SJCRH30 (cell line): ENCODE measurements at regions not wholly inside any gene's neighbourhood (a gene's known extent, or its start where the extent isn't known, plus 50 kb on each side); places are given as distances from the start of the nearest gene placed in this dataset.
"Not testable (repeated sequence)": the region's sequence is repeated elsewhere in the genome, so short reads cannot be mapped to it uniquely, and the experiment has no call there.

Experiments
- DNase-seq, 2 experiments: peaks; one replicate each; pipeline ENCODE4 v3.0.0-alpha.2; 2015 to 2020
- H3K27ac ChIP-seq: fragments of 250-450 bp; sonication (Bioruptor Pico); 2 replicates; pipeline ENCODE4 v1.5.1; 2020; ENCODE audit warnings: mild to moderate bottlenecking, moderate library complexity
- H3K27me3 ChIP-seq: fragments of 250-450 bp; sonication (Bioruptor Pico); 2 replicates; pipeline ENCODE4 v1.5.1; 2020; ENCODE audit warnings: mild to moderate bottlenecking, moderate library complexity
- H3K36me3 ChIP-seq: fragments of 250-450 bp; sonication (Bioruptor Pico); 2 replicates; pipeline ENCODE4 v1.5.1; 2020; ENCODE audit warnings: mild to moderate bottlenecking, moderate library complexity
- H3K4me1 ChIP-seq: fragments of 250-450 bp; sonication (Bioruptor Pico); 2 replicates; pipeline ENCODE4 v1.5.1; 2020; ENCODE audit warnings: mild to moderate bottlenecking, moderate library complexity
- H3K4me3 ChIP-seq: fragments of 250-450 bp; sonication (Bioruptor Pico); 2 replicates; pipeline ENCODE4 v1.5.1; 2020; ENCODE audit warnings: mild to moderate bottlenecking, moderate library complexity
- H3K9me3 ChIP-seq: fragments of 250-450 bp; sonication (Bioruptor Pico); replicated peaks from 2 replicates; pipeline ENCODE4 v1.5.1; 2020; ENCODE audit warnings: mild to moderate bottlenecking, moderate library complexity

- peak; percentile 66 to 67 for DNase-seq
These were observed 1176.0 kb upstream of the ALCAM start for GRCh38 chr3:104190681-104191080.

GRCh38 chr3:104198131-104198530 lies 1168.6 kb upstream of the ALCAM start:
- H3K4me1 ChIP-seq: peaks cover 2% of the 10 kb centered on the region; the same call in 1 of the 2 replicates
- no peak overlapping the region for H3K4me3 ChIP-seq
- no peaks in the 10 kb centered on the region; the same call in 1 of the 2 replicates for H3K9me3 ChIP-seq
- peak overlapping the region; percentile 9; the same call in 1 of the 2 replicates for H3K27ac ChIP-seq
- no peaks in the 10 kb centered on the region for H3K27me3 ChIP-seq
- no peaks in the 10 kb centered on the region for H3K36me3 ChIP-seq
- DNase-seq: peak; percentile 20 to 46

More at GRCh38 chr3:104190681-104191080, 1176.0 kb upstream of the ALCAM start:
- H3K27ac ChIP-seq: peak overlapping the region; percentile 35
- no peak overlapping the region for H3K4me3 ChIP-seq
- no peaks in the 10 kb centered on the region for H3K27me3 ChIP-seq
- no peaks in the 10 kb centered on the region for H3K9me3 ChIP-seq
- H3K36me3 ChIP-seq: no peaks in the 10 kb centered on the region
- peaks cover 10% of the 10 kb centered on the region; the same call in 1 of the 2 replicates for H3K4me1 ChIP-seq

DNA sequence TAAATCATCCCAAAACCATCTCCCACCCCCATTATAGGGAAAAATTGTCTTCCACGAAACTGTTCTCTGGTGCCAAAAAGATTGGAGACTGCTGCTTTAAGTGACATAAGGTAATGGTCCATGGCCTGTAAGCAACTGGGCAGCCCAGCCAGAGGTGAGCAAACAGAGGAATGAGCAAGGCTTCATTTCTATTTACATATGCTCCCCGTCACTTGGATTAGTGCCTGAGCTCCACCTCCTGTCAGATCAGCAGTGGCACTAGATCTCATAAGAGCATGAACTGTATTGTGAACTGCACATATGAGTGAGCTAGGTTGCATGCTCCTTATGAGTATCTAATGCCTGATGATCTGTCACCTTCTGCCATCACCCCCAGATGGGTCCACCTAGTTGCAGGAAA lies 1159.8 kb upstream of the ALCAM start:
- Histone ChIP-seq H3K4me1 (no peaks in the 10 kb centered on the region), H3K36me3 (no peaks in the 10 kb centered on the region), H3K27me3 (no peaks in the 10 kb centered on the region), H3K4me3 (no peak overlapping the region), H3K27ac (no peak overlapping the region), H3K9me3 (no peaks in the 10 kb centered on the region)
- DNase-seq: no peak

GRCh38 chr3:104214277-104214676 lies 1152.4 kb upstream of the ALCAM start:
- no peaks in the 10 kb centered on the region for H3K4me1 ChIP-seq
- H3K4me3 ChIP-seq: no peak overlapping the region
- H3K36me3 ChIP-seq: no peaks in the 10 kb centered on the region
- no peaks in the 10 kb centered on the region for H3K27me3 ChIP-seq
- no peak for DNase-seq
- H3K27ac ChIP-seq: no peak overlapping the region
- no peaks in the 10 kb centered on the region for H3K9me3 ChIP-seq

DNA sequence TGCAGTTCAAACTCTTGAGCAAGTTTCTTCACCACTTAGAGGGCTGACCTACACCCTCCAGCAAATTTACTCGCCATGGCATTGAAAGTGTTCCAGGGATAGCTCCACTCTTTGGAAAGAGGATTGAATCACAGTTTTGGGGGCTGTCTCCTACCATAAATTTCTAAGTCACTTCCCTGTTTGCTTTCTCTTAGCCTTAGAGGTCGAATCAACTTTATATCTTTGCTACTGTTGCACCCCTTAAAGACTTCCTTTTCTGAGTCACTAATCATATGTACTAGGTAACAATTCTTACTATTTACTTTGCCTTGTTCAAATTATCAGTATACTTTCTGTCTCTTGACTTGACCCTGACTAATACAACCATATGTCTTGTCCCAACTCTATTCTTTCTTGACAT lies 1151.8 kb upstream of the ALCAM start:
- no peaks in the 10 kb centered on the region for H3K27me3 ChIP-seq
- no peak for DNase-seq
- H3K27ac ChIP-seq: no peak overlapping the region
- no peaks in the 10 kb centered on the region for H3K36me3 ChIP-seq
- no peaks in the 10 kb centered on the region for H3K9me3 ChIP-seq
- no peaks in the 10 kb centered on the region for H3K4me1 ChIP-seq
- H3K4me3 ChIP-seq: no peak overlapping the region

- not testable (repeated sequence) for H3K27me3 ChIP-seq, H3K9me3 ChIP-seq, H3K27ac ChIP-seq, H3K36me3 ChIP-seq, DNase-seq, H3K4me3 ChIP-seq, H3K4me1 ChIP-seq
These were observed 1147.7 kb upstream of the ALCAM start for GRCh38 chr3:104219046-104219445.

DNA sequence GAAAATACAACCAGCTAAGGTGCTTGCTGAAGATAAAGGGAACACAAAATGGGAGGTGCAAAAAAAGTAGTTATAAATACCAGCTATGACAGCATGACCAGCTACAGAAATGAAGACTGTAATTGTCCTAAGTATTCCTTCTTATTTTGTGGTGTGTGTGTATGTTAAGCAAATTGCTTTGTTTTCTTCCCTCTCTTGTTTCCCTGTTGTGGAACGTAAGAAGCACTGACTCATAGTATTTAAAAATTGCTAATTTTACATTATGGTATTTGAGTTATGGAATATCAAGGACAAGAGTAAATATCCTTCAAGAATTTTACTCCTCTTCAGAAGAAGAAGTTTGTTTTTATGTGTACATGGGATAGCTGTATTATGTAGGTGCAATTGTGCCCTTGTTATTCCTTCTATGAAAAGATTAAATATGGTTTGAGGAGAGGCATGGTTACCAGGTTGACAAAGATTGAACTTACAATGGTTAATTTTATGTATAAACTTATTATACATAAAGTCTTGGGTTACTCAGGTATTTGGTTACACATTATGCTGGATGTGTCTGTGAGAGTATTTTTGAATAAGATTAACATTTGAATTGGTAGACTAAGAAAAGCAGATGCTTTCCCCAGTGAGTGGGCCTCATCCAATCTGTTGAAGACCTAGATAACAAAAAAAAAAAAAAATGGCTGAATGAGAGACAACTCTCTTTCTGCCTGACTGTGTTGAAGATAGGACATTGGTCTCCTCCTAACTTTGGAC lies 1132.1 kb upstream of the ALCAM start:
- Histone ChIP-seq H3K4me1 (peaks cover 2% of the 10 kb centered on the region; the same call in 1 of the 2 replicates), H3K4me3 (no peak overlapping the region), H3K9me3 (no peaks in the 10 kb centered on the region), H3K36me3 (no peaks in the 10 kb centered on the region), H3K27me3 (no peaks in the 10 kb centered on the region), H3K27ac (no peak overlapping the region)
- no peak for DNase-seq

GRCh38 chr3:104244680-104245220 lies 1122.0 kb upstream of the ALCAM start:
- Histone ChIP-seq H3K27ac (peak overlapping the region; percentile 83), H3K9me3 (no peaks in the 10 kb centered on the region; the same call in 1 of the 2 replicates)
- peak in 1 of 2 experiments; percentile 12 for DNase-seq

DNA sequence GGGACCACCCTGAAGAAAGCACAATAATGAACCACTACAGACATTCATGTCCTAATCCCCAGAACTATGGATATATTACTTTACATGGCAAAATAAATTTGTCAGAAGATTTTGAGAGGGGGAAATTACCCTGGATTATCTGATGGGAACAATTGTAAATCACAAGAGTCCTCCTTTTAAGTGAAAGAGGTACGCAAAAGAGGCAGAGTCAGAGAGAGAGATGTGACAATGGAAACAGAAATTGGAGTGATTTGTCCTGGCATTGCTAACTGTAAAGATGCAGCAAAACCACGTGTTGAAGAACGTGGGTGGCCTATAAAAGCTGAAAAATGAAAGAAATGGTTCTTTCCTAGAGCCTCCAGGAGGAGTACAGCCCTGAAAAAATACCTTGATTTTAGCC lies 1121.4 kb upstream of the ALCAM start:
- Histone ChIP-seq H3K36me3 (no peaks in the 10 kb centered on the region), H3K27ac (peak overlapping the region; percentile 83), H3K27me3 (no peaks in the 10 kb centered on the region), H3K9me3 (no peaks in the 10 kb centered on the region; the same call in 1 of the 2 replicates), H3K4me3 (peak overlapping the region; percentile 21; the same call in 1 of the 2 replicates), H3K4me1 (peaks cover 25% of the 10 kb centered on the region)
- DNase-seq: peak; percentile 24 to 63

More at GRCh38 chr3:104244680-104245220, 1122.0 kb upstream of the ALCAM start:
- no peaks in the 10 kb centered on the region for H3K27me3 ChIP-seq
- H3K4me1 ChIP-seq: peaks cover 25% of the 10 kb centered on the region
- peak overlapping the region; percentile 21; the same call in 1 of the 2 replicates for H3K4me3 ChIP-seq
- H3K36me3 ChIP-seq: no peaks in the 10 kb centered on the region

- no peaks in the 10 kb centered on the region for H3K27me3 ChIP-seq
- no peak overlapping the region for H3K4me3 ChIP-seq
- peak in 1 of 2 experiments; percentile 22 for DNase-seq
- H3K4me1 ChIP-seq: peaks cover 25% of the 10 kb centered on the region
- peak overlapping the region; percentile 83 for H3K27ac ChIP-seq
- no peaks in the 10 kb centered on the region for H3K9me3 ChIP-seq
- H3K36me3 ChIP-seq: no peaks in the 10 kb centered on the region
These were observed 1120.7 kb upstream of the ALCAM start for GRCh38 chr3:104245981-104246380.

- no peaks in the 10 kb centered on the region; the same call in 1 of the 2 replicates for H3K4me1 ChIP-seq
- no peaks in the 10 kb centered on the region for H3K9me3 ChIP-seq
- no peak overlapping the region for H3K4me3 ChIP-seq
- no peaks in the 10 kb centered on the region for H3K27me3 ChIP-seq
- no peak for DNase-seq
- H3K27ac ChIP-seq: no peak overlapping the region
- no peaks in the 10 kb centered on the region for H3K36me3 ChIP-seq
These were observed 1109.2 kb upstream of the ALCAM start for GRCh38 chr3:104257486-104257885.

DNA sequence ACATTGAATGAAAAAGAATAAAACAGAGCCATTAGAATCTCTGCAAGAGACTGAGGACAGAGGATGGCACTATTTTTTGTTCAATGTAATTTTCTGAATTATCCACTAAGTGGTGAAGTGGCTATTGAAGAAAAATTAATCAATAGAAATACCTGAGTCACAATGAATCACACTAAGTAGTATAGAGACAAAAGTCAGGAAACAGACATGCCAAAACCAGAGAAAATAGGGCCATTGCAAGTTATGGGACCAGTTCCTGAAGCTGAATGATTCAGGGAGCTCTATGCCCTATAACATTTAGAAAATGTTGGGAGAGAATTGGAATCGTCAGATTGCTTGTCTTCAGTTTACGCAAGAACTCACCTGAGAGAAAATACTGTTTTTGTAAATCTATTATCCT lies 1103.2 kb upstream of the ALCAM start:
- Histone ChIP-seq H3K4me3 (no peak overlapping the region), H3K27me3 (no peaks in the 10 kb centered on the region), H3K9me3 (no peaks in the 10 kb centered on the region), H3K36me3 (no peaks in the 10 kb centered on the region), H3K4me1 (no peaks in the 10 kb centered on the region; the same call in 1 of the 2 replicates), H3K27ac (no peak overlapping the region)
- no peak for DNase-seq

- not testable (repeated sequence) for H3K4me1 ChIP-seq, H3K27ac ChIP-seq, DNase-seq, H3K36me3 ChIP-seq, H3K9me3 ChIP-seq, H3K4me3 ChIP-seq, H3K27me3 ChIP-seq
These were observed 1100.5 kb upstream of the ALCAM start for GRCh38 chr3:104266219-104266618.

DNA sequence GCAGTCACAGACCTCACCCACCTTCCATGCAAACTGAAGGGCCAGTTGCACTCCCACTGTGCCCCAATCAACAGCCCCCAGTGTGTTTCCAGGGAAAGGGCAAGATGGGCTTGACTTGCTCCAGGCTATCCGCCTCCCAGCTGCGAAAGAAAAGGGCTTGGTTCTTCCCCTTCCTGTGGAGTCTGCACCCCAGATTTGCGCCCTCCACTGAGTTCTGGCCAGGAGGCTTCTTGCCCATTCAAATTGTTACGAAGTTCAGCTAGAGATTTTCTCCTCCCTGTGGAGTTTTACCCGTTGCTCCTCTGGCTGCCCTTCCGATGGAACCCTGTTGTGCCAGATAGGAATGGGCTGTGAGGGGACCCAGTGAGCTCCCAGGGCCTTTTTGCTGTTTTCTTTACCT lies 1096.9 kb upstream of the ALCAM start:
- no peaks in the 10 kb centered on the region for H3K27me3 ChIP-seq
- H3K27ac ChIP-seq: no peak overlapping the region
- no peaks in the 10 kb centered on the region for H3K9me3 ChIP-seq
- no peak for DNase-seq
- H3K36me3 ChIP-seq: no peaks in the 10 kb centered on the region
- no peak overlapping the region for H3K4me3 ChIP-seq
- no peaks in the 10 kb centered on the region for H3K4me1 ChIP-seq

DNA sequence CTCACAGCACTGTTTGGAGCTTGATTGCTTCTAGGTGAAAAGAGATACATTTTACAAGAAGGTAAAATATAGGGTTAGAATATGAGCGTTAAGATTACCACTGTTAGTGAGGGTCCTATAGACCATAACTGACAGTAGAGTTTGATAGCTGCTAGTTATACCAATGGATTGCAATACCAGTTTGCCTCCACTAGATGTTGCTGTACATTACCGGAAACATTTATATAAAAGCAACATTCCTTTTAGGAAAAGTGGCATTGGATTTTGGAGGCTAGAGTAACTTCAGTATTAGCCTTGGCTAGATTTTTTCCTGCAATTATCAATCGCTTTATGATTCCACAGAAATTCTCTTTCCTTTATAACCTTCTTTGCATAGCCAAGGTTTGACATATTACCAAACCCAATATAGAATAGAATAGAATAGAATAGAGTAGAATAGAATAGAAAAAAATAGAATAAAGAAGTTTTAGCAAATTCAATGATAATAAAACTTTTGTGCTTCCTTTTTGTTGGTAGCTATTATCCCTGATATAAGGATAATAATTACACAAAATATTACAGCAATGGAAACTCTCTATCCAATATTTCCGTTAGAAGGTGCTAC lies 1093.6 kb upstream of the ALCAM start:
- Histone ChIP-seq H3K27me3 (no peaks in the 10 kb centered on the region), H3K36me3 (no peaks in the 10 kb centered on the region), H3K4me3 (no peak overlapping the region), H3K9me3 (no peaks in the 10 kb centered on the region; the same call in 1 of the 2 replicates), H3K27ac (no peak overlapping the region), H3K4me1 (no peaks in the 10 kb centered on the region)
- DNase-seq: peak in 1 of 2 experiments; percentile 56
